SJSA1 (cell line): ENCODE measurements at regions not wholly inside any gene's neighbourhood (a gene's known extent, or its start where the extent isn't known, plus 50 kb on each side); places are given as distances from the start of the nearest gene placed in this dataset.
"Not testable (repeated sequence)": the region's sequence is repeated elsewhere in the genome, so short reads cannot be mapped to it uniquely, and the experiment has no call there.

ENCODE experiments used
- DNase-seq, 2 experiments: peaks; one replicate each; pipeline ENCODE4 v3.0.0-alpha.2; 2015 to 2020; ENCODE audit warnings: low spot score in 2 of 2, low read depth in 1 of 2
- H3K27ac ChIP-seq: fragments of 250-450 bp; sonication (Bioruptor Pico); 2 replicates; pipeline ENCODE4 v1.5.1; 2020; ENCODE audit warnings: mild to moderate bottlenecking, moderate library complexity
- H3K27me3 ChIP-seq: fragments of 250-450 bp; sonication (Bioruptor Pico); replicated peaks from 2 replicates; pipeline ENCODE4 v1.5.1; 2020; ENCODE audit warnings: mild to moderate bottlenecking, moderate library complexity
- H3K36me3 ChIP-seq: fragments of 250-450 bp; sonication (Bioruptor Pico); 2 replicates; pipeline ENCODE4 v1.5.1; 2020; ENCODE audit warnings: mild to moderate bottlenecking
- H3K4me1 ChIP-seq: fragments of 250-450 bp; sonication (Bioruptor Pico); replicated peaks from 2 replicates; pipeline ENCODE4 v1.6.1; 2021; ENCODE audit warnings: mild to moderate bottlenecking
- H3K4me3 ChIP-seq: fragments of 250-450 bp; sonication (Bioruptor Pico); 2 replicates; pipeline ENCODE4 v1.5.1; 2020; ENCODE audit warnings: mild to moderate bottlenecking
- H3K9me3 ChIP-seq: fragments of 250-450 bp; sonication (Bioruptor Pico); replicated peaks from 2 replicates; pipeline ENCODE4 v1.5.1; 2020; ENCODE audit warnings: mild to moderate bottlenecking

DNA sequence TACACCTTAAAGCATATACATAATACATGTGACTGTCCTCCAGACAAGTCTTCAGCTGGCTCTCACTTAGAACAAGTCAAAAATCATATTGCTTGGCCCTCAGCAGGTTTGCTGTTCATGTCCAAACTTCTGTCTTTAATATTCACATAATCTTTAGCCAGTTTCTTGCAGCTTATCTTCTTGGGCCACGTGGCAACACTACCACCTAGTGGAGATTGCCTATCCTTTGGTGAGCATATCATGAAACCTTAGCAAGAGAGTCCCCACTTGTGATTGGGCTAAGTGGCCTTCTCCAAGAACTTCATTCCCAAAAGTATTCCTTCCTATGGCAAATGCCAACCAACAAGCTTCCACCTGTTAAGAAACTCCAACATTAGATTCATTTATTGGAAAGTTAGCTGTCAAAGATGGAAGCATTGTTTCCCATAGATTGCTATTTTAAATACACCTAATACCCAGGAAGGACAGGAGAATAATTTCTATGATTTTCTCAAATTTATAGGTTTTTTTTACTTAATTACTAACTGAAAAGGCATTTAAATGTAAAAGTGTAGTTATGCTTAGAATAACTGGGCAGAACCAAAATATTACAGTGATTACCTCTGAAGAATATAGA, 231.9 kb upstream of the INTU start:
- no peaks in the 10 kb centered on the region for H3K4me1 ChIP-seq
- H3K36me3 ChIP-seq = no peaks in the 10 kb centered on the region
- H3K27ac ChIP-seq = no peak overlapping the region
- H3K27me3 ChIP-seq = no peaks in the 10 kb centered on the region
- DNase-seq = peak; percentile 20 to 59
- H3K9me3 ChIP-seq = no peaks in the 10 kb centered on the region
- H3K4me3 ChIP-seq = no peak overlapping the region

DNA sequence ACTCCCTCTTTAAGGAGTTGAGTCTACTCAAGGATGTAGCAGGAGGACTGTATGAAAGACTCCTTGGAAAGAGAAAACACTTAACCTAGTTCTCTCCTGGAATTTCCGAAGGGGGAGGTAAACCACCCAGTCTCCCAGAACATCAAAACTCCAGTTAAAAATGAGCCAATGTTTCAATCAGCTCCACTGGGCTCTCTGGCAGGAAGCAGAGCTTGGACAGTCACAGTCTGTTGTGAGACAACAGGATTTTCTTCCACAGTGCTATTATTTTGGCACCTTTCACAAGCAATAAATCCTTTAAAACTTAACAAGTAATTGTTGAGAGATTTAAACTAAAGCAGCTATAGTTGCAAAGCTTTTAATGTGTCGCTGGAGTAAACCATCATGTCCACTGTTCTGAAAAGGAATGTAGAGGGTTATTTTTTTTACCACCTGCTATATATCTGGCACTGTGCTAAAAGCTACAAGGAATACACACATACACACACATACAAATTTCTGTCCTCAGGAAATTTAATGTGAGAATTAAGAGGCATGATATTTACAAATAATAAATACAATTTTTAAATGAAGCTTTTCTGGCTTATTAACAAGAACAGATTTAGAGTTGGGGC, 229.2 kb upstream of the INTU start:
- Histone ChIP-seq H3K4me1 (no peaks in the 10 kb centered on the region), H3K36me3 (no peaks in the 10 kb centered on the region), H3K27me3 (no peaks in the 10 kb centered on the region), H3K9me3 (no peaks in the 10 kb centered on the region; the same call in 1 of the 2 replicates), H3K4me3 (no peak overlapping the region), H3K27ac (no peak overlapping the region)
- DNase-seq = no peak

DNA sequence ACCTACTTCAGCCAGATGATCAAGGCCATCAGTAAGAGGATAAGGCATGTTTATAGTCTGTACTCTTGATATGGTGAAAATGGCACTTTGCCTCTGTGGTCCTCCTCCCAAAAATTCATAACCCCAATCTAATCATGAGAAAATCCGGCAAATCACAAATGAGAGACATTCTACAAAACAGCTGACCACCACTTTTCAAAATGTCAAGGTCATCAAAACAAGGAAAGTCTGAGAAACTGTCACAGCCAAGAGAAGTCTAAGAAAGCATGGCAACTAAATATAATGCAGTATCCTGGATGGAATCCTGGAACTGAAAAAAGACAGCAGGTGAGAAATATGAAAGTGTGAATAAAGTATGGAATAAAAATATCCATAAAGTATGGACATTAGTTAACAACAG, 226.6 kb upstream of the INTU start:
- no peak overlapping the region for H3K4me3 ChIP-seq
- H3K27me3 ChIP-seq = no peaks in the 10 kb centered on the region
- no peaks in the 10 kb centered on the region for H3K4me1 ChIP-seq
- H3K27ac ChIP-seq = no peak overlapping the region
- H3K36me3 ChIP-seq = no peaks in the 10 kb centered on the region
- no peaks in the 10 kb centered on the region; the same call in 1 of the 2 replicates for H3K9me3 ChIP-seq
- no peak for DNase-seq

DNA sequence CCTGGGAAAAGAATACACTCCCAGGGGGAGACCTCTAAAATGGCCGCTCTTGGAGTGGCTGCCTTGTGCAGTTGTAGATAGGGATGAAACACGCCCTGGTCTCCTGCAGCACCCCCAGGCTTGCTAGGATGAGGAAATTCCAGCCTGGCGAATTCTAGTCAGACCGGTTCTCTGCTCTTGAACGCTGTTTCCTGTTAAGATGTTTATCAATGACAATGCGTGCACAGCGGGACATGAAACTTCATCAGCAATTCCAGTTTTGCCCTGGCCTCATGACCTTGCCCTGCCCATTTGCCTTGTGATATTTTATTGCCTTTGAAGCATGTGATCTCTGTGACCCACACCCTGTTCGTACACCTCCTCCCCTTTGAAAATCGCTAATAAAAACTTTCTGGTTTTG, 225.2 kb upstream of the INTU start:
- not testable (repeated sequence) for DNase-seq, H3K4me1 ChIP-seq, H3K27ac ChIP-seq, H3K27me3 ChIP-seq, H3K9me3 ChIP-seq, H3K36me3 ChIP-seq, H3K4me3 ChIP-seq

DNA sequence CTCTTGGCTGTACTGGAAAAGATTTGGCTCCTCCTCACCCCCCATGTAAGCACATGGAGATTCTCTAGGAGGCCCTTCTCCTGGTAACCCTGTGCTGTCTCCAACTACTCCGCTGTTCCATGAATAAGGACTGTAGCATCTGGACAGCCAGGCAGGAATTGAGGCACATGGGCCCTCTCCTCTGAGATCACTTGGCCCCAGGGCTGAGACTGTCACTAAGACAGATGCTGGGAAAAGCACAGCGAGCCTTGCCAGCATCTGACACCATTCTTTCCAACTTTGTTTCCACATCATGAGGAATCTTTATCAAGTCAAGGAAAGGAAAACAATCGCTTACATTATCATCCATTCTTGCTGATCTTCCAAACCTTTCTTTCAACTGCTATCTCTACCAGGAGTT, 222.6 kb upstream of the INTU start:
- Histone ChIP-seq H3K4me3 (no peak overlapping the region), H3K27ac (no peak overlapping the region), H3K36me3 (no peaks in the 10 kb centered on the region), H3K4me1 (no peaks in the 10 kb centered on the region), H3K27me3 (no peaks in the 10 kb centered on the region), H3K9me3 (no peaks in the 10 kb centered on the region; the same call in 1 of the 2 replicates)
- DNase-seq = no peak

DNA sequence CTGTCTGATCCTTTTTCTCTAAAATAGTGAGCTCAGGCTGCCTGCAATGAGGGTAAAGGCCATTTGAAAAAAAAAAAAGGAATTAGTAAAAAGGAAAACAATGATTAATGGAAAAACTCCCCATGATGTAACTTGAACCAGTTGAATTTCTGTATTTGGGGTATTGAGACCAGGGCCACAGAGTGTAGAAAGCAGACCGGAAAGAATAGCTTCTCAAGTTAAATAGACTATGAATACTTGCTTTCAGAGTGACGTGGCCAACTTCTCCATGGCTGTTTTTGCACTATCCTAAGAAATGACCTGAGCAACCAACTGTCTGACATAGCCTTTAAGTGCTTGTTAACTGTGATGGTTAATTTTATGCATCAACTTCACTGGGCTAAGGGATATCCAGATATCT, 222.1 kb upstream of the INTU start:
- no peaks in the 10 kb centered on the region for H3K4me1 ChIP-seq
- H3K27me3 ChIP-seq = no peaks in the 10 kb centered on the region
- no peaks in the 10 kb centered on the region for H3K36me3 ChIP-seq
- H3K27ac ChIP-seq = no peak overlapping the region
- no peak for DNase-seq
- H3K9me3 ChIP-seq = no peaks in the 10 kb centered on the region; the same call in 1 of the 2 replicates
- no peak overlapping the region for H3K4me3 ChIP-seq

DNA sequence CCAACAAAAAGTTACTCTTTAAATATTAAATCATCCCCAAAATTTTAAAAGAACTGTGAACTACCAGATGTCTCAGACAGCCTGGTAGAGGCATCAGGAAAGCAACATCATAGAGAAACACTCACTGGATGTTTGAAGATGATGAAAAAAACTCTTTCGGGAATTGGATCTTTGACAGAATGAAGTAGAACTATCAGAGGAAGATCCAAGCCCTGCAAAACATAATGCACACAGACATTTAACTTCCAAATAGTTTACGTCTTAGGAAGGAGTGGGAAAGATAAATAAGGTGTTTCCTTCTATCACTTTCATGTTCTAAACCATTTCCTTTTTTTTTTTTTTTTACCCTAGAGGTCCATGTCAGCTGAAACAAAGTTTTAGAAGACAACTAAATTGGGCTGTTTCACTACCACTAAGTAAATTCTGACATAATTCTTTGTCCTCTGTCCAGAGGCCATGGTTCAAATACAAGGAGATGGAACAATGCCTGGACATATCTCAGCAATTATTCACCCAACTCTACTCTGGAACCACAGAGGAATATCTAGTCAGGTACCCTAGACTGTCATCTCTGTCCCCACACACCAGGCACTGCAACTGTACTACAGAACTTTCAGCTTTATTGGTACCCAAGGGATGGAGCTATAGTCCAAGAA, 217.7 kb upstream of the INTU start:
- H3K36me3 ChIP-seq = no peaks in the 10 kb centered on the region
- H3K4me3 ChIP-seq = no peak overlapping the region
- no peaks in the 10 kb centered on the region for H3K27me3 ChIP-seq
- DNase-seq = no peak
- peaks cover 10% of the 10 kb centered on the region for H3K4me1 ChIP-seq
- no peak overlapping the region for H3K27ac ChIP-seq
- no peaks in the 10 kb centered on the region for H3K9me3 ChIP-seq

DNA sequence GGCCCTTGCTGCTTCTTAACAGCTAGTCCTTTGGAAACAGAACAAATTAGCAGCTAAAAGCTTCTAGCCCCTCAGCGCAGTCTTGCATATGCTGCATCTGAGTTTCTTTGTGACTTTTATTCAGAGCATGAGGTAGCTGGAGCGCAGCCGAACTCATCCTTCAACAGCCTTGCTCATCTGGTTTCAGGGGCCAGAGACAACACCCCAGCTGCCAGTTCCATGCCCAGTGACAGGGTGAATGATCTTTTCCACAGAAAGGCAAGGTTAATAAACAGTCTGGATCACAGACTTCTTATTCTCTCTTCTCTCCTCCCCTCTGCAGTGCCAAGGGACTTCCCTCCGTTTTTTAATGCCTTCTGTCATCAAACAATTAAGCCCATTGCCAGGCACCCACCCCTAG, 216.6 kb upstream of the INTU start:
- Histone ChIP-seq H3K27ac (no peak overlapping the region), H3K27me3 (no peaks in the 10 kb centered on the region), H3K4me3 (no peak overlapping the region), H3K4me1 (peaks cover 10% of the 10 kb centered on the region), H3K9me3 (no peaks in the 10 kb centered on the region), H3K36me3 (no peaks in the 10 kb centered on the region)
- no peak for DNase-seq

DNA sequence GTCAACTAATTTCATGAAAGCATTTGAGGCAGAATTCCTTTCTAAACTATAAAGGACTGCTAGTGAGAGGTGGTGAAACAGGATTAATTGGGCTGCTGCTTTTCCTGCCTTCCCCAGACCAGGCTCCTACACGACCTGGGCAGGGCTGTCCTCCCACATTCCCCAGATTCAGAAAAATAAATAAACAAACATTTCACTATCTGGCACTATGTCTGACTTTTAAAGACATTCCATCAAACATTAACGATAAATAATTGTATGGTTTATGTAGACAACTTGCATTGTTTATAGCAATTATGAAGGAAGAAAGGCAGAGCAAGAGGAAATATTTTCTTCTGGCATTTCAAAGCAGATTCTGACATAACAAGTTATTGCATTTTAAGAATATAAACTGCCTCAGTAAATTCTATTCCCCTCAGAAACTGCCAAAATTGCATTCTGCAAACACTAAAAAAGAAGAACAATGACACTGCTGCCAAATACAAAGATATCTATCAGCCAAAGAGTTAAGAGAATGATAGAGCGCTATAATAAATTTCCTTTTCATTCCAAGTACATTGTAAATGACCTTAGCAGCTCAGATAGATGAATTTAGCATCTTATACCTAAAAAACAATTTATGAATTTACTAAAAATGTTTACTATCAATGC, 214.7 kb upstream of the INTU start:
- no peak overlapping the region for H3K27ac ChIP-seq
- no peaks in the 10 kb centered on the region for H3K36me3 ChIP-seq
- H3K4me1 ChIP-seq = peaks cover 10% of the 10 kb centered on the region
- H3K4me3 ChIP-seq = no peak overlapping the region
- DNase-seq = peak in 1 of 2 experiments; percentile 32
- no peaks in the 10 kb centered on the region for H3K9me3 ChIP-seq
- no peaks in the 10 kb centered on the region for H3K27me3 ChIP-seq

DNA sequence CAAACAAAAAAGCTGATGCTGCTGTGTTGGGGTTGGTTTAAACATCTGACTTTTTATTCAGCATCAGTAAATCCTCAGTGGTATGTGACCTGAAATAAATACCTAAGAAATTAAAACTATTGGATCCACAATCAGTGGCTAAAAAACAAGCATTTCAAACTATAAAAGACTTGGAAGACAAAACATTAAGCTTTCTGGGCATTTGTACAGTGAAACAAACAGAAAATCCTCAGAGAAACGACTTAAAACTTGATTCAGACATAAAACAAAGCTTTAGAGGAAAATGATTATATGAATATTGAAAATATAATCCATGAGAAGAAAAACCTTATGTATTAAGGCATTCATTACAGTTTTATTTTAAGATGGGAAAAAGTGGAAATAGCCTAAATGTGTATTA, 213.3 kb upstream of the INTU start:
- H3K36me3 ChIP-seq = no peaks in the 10 kb centered on the region
- peaks cover 10% of the 10 kb centered on the region for H3K4me1 ChIP-seq
- H3K9me3 ChIP-seq = no peaks in the 10 kb centered on the region
- DNase-seq = no peak
- no peak overlapping the region for H3K4me3 ChIP-seq
- H3K27ac ChIP-seq = no peak overlapping the region
- H3K27me3 ChIP-seq = no peaks in the 10 kb centered on the region

DNA sequence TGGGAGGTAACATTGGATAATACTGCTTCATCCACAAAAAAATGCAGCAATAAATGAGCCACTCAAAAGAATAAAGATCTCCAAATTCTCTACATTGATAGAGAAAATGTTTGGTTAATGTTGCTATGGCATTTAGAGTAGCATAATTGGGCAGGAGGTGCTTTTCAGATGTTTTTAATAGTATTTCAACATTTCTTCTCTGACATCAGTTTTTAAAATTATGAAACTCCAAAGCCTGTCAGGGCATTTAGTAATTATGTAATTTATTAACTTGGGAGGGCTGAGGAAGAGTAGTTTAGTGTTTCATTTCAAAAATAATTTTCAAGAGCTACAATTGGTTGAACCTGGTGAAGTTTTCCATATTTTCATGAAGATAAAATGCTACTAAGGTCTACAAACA, 211.3 kb upstream of the INTU start:
- DNase-seq = no peak
- Histone ChIP-seq H3K27ac (no peak overlapping the region), H3K9me3 (no peaks in the 10 kb centered on the region), H3K27me3 (no peaks in the 10 kb centered on the region), H3K4me3 (no peak overlapping the region), H3K4me1 (peaks cover 10% of the 10 kb centered on the region), H3K36me3 (no peaks in the 10 kb centered on the region)

DNA sequence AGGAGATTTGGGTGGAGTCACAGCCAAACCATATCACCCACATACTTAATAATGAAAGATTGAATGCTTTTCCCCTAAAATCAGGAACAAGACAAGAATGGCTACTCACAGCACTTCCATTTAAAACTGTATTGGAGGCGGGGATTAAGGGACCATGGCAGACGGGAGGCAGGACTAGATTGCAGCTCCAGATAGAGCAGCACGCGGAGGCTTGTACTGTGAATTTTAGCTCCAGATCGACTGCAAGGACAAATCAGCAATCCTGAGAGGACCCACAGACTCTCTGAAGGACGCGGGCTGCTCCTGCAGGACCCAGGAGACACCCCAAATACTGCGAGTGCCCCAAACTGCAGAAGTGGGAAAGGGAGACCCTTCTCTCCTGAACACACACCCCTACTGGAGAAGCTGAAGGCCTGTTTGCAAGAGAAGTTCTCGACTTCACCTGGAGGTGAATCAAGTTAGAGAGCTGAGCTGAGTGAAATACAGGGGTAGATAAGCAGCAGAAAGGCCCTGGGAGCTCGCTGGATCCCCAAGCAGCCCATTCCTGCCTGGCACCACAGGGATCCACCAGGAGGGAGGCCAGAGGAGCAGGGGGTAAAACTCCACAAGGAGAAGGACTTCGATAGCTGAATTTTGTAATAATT, 207.4 kb upstream of the INTU start:
- Histone ChIP-seq H3K27ac (no peak overlapping the region), H3K27me3 (no peaks in the 10 kb centered on the region), H3K36me3 (no peaks in the 10 kb centered on the region), H3K4me1 (no peaks in the 10 kb centered on the region), H3K4me3 (no peak overlapping the region), H3K9me3 (no peaks in the 10 kb centered on the region)
- DNase-seq = no peak

DNA sequence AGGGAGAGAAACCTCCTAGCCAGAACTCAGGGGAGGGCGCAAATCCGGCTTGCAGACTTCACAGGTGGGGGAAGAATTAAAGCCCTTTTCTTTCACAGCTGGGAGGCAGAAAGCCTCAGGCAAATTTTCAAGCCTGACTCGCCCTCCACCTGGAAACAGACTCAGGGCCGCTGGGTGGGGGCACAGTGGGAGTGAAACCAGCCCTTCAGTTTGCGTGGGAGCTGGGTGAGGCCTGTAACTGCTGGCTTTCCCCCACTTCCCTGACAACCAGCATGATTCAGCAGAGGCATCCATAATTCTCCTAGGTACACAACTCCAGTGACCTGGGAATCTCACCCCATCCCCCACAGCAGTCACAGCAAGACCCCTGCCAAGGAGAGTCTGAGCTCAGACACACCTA, 206.9 kb upstream of the INTU start:
- Histone ChIP-seq H3K36me3 (no peaks in the 10 kb centered on the region), H3K9me3 (no peaks in the 10 kb centered on the region), H3K4me3 (no peak overlapping the region), H3K27me3 (no peaks in the 10 kb centered on the region), H3K4me1 (no peaks in the 10 kb centered on the region), H3K27ac (no peak overlapping the region)
- no peak for DNase-seq

DNA sequence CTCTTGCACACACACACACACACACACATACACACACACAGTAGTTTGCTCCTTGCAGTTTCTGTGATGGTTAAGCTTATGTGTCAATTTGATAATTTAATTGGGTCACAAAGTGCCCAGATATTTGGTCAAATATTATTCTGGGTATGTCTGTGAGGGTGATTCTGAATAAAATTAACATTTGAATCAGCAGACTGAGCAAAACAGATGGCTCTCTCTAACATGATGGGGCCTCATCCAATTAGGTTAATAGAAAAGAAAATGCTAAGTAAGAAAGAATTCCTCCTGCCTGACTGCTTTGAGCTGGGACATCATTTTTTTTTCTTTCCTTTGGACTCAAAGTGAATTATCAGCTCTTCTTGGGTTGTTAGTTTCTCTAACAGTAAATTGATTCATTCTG, 191.2 kb upstream of the INTU start:
- no peaks in the 10 kb centered on the region for H3K4me1 ChIP-seq
- no peak overlapping the region for H3K4me3 ChIP-seq
- H3K27ac ChIP-seq = no peak overlapping the region
- no peaks in the 10 kb centered on the region for H3K27me3 ChIP-seq
- H3K36me3 ChIP-seq = no peaks in the 10 kb centered on the region
- no peak for DNase-seq
- no peaks in the 10 kb centered on the region for H3K9me3 ChIP-seq
